CD4-positive, alpha-beta T cell treated with Interleukin-17A for 4 hours (primary cell): ENCODE measurements at regions not wholly inside any gene's neighbourhood (a gene's known extent, or its start where the extent isn't known, plus 50 kb on each side); places are given as distances from the start of the nearest gene placed in this dataset.

Source experiments
- DNase-seq: peaks from one replicate; pipeline ENCODE4 v3.0.0-alpha.2; 2020; ENCODE audit warnings: mixed read lengths

DNA sequence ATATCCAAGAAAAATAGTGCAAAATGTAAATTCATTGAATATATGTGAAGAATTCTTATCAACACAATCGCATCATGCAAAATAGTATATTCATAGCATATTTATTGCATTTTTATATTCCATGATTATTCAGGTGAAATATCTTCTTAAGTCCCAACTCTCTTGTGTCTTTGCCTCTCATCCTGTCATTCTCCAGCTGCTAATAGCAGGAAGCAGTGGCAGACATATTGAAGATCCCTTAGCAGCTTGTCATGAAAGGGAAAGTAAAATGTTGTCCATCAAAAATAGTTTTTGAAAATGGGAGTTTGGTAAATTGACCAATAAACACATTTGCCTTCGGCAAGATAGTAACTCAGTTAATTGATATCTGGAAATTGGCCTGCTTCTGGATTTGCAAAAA lies 265.3 kb upstream of the TGFBR2 start:
- DNase-seq, result no peak

DNA sequence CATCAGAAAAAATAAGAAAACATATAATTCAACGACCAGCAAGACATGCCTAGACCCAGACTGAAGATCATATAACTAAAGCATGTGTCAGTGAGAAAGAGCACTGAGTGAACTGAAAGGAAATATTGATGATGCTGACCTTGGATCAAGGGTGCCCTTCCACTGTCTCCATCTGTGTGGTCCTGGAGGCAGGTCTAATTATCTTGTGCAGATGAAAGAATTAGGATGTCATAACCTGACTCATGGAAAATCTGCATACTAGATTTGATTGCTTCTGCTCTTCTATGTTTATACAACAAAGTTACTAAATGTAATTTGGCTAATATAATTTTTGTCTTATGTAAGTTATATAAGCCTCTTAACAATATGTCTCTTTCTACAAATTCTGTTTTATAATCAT lies 264.6 kb upstream of the TGFBR2 start:
- no peak for DNase-seq

DNA sequence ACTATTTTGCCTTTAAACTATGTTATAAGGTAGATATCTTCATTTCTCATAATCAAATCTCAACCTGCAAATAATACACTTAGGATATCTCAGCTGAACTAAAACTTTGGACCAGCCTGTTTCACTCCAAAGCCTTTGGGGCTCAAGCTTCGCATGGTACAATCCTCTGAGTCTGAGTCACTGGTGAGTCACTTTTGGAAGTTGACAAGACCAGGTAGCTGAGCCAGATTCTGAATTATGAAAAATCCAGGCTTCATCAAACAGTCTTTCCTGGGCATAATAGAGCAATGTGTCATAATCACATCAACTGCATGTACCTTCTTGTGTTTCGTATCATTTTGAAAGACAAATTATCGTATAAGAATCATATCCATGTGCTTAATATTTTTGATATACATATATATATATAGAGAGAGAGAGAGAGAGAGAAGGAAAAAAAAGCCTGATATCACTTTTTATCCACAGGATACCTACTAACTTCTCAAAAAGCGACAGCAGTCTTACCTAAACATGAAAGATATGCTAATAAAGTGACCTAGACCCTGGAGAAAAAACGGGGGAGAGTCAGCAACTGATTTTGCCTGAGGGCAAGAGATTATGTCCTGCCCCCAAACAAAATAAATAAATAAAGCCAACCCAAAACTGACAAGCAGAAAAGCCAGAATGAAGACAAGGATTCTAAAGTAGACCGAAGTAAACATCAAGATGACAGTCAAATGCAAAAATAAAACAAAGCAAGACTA lies 263.9 kb upstream of the TGFBR2 start:
- DNase-seq, result peak; percentile 12

DNA sequence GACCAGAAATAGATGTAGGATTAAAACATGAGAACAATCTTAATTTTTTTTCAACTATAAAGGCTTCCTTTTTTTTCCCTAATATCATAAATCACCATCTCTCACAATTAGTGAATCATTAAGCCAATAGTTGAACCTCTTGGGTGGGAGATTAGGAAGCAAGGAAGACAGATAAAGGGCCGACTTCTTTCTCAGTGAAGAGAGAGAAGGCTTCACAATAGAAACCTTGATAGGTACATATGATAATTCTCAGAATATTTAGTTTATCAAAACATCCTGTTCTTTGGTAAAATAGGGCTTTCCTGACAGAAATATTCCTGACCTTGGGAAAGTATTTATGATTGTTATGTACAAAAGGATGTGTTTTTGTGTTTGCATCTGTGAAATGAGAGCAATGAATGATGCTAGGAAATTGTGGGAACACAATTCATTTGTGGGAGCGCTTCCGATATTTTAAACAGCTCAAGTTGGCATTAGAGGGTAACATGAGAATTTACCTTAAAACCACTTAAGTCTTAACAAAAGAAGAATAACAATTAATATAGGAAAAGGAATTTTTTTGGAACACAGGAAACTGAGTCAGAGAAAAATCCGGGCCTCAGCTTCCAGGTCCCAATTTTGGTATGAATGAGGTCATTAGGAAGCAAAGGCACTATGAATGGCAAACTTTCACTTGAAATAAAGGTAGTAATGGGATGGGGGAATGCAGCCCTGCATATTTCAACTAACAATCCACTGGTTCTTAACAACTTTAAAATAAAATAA lies 263.2 kb upstream of the TGFBR2 start:
- no peak for DNase-seq

DNA sequence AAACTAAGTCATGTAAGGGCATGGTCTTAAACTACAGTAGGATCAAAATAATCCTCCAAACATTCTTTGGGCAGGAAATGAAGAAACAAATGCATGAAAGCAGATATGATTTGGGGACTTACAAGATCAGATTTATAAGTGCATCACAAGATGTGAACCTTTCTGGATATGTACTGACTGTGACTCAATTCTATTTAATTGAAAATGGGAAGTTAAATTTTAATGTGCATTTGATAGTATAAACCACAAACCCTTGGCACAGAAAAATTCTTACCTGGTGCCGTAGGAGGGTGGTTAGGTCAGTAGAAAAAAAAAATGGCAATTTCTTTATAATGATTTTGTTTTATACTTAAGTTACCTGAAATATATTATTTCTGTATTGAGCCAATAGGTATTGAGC lies 262.5 kb upstream of the TGFBR2 start:
- DNase-seq, result no peak

GRCh38 chr3:30344288-30344687 lies 262.1 kb upstream of the TGFBR2 start:
- DNase-seq, result no peak

DNA sequence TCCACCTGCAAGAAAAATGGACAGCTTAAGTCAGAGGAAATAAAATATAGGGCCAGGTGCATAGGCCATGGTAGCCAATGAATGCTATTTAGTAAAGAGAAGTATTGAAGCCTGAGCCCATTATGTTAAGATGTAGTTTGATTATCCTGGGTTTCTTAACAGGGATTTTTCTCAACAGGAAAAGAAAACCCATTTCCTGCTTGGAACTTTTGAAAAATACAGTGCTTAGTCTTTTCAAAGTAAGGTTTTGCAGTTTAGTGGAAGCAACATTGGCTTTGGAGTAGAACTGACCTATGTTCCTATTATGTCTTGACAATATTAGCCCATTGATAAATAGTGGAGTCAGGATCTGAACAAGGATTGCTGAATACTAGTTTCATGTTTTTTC lies 259.5 kb upstream of the TGFBR2 start:
- DNase-seq, result no peak

- DNase-seq, result peak; percentile 42
Measured at GRCh38 chr3:30347679-30348216, 258.7 kb upstream of the TGFBR2 start.

DNA sequence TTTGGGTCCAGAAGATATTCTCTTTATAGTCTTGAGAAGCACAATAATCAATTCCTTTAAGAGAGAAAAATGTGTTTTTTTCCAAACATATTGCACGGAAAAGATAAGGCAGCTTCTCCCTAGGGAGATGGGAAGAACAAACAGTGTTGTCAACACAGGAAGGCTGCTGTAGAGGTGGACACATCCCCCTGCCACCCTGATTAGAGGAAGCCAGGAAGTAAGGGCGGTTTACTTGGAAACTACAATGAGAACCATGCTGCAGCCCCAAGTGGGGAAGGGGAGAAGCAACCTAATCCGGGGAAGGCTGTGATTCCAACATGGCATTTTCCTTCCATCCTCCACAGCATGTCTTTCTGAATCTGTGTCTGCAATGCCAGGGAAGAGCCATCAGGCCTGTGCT lies 256.9 kb upstream of the TGFBR2 start:
- no peak for DNase-seq

- DNase-seq, result no peak
Measured at GRCh38 chr3:30350011-30350410, 256.4 kb upstream of the TGFBR2 start.

DNA sequence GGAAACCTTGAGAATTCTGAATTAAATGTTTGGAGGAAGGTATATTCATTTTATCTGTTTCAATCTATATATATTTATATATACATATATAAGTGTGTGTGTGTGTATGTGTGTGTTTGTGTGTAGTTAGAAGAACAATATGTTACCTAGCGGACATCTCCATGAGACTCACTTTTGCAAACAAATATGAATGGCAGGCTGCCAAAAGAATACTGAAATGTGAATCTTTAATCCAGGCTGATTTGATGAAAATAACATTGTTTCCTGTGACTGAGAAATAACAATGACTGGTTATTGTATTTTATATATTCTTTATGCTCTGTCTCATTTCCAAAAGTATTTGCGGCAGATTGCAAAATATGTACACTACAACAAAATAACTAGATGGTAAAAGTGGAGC lies 255.5 kb upstream of the TGFBR2 start:
- DNase-seq, result no peak

GRCh38 chr3:30352410-30353318 lies 253.7 kb upstream of the TGFBR2 start:
- DNase-seq, result no peak

- peak; percentile 66 for DNase-seq
Measured at GRCh38 chr3:30353711-30354467, 252.5 kb upstream of the TGFBR2 start.

DNA sequence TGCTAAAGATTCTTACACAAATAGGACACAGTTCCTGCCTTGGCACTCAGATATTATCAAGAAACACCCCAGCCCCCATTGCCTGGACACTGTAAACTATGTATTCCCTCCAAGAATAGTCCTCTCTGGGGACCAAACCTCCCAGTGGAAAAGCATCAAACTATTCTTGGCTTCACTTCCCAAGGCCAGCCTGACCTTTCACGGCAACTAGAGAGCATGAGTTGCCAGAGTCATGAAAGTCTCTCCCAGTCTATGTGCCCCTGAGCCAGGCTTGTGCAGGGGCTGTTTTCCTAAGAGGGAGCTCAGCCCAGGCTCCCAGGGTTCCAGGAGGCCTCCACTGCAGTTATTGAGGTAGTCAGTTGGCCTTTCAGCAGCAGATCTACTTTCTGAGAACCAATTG lies 251.9 kb upstream of the TGFBR2 start:
- peak; percentile 7 for DNase-seq

GRCh38 chr3:30354972-30355371 lies 251.4 kb upstream of the TGFBR2 start:
- no peak for DNase-seq

GRCh38 chr3:30355622-30356021 lies 250.8 kb upstream of the TGFBR2 start:
- DNase-seq, result no peak

GRCh38 chr3:30356866-30357753 lies 249.3 kb upstream of the TGFBR2 start:
- DNase-seq, result no peak

GRCh38 chr3:30357897-30358296 lies 248.5 kb upstream of the TGFBR2 start:
- DNase-seq, result no peak

- no peak for DNase-seq
Measured at GRCh38 chr3:30358871-30359270, 247.5 kb upstream of the TGFBR2 start.

DNA sequence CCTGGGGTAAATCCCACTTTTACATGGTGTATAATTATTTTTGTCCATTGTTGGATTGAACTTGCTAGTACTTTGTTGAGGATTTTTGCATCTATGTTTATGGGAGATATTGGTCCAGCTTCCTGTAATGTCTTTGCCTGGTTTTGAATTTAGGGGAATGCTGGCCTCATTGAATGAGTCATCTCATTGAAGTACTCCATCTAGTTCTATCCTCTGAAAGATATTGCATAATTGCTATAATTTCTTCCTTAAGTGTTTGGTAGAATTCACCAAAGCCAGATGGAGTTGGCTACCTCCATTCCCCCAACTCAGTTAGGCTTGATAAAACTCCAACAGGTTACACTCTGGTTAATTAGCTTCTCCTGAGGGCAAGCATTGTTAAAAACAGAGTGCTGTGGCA lies 237.4 kb upstream of the TGFBR2 start:
- no peak for DNase-seq

- DNase-seq, result no peak
Measured at GRCh38 chr3:30370681-30371271, 235.6 kb upstream of the TGFBR2 start.
